Transverse colon (tissue), 3 donors: ENCODE measurements at regions not wholly inside any gene's neighbourhood (a gene's known extent, or its start where the extent isn't known, plus 50 kb on each side); places are given as distances from the start of the nearest gene placed in this dataset.

Experiments used
- CTCF ChIP-seq, 5 experiments: fragments of 200-600 bp in 3 of 5; fragments of 450-650 bp in 2 of 5; sonication (generic) in 3 of 5; IDR thresholded peaks; 1 replicate in 2 of 5; 2 replicates in 3 of 5; pipeline ENCODE4 v1.5.1; 2016 to 2017; ENCODE audit warnings: antibody characterized with exemption in 5 of 5, inconsistent platforms in 3 of 5, mild to moderate bottlenecking in 2 of 5, moderate library complexity in 1 of 5
- POLR2A ChIP-seq: fragments of 450-650 bp; IDR thresholded peaks from one replicate; pipeline ENCODE4 v1.6.1; 2016; ENCODE audit warnings: antibody characterized with exemption, mild to moderate bottlenecking, moderate library complexity

GRCh38 chr9:74330487-74331214 is 166.5 kb upstream of the RORB start:
- TF ChIP-seq CTCF (IDR thresholded peaks at IDR 0.05) (no peak), POLR2A (no peak)
